ENCODE measurements at regions not wholly inside any gene's neighbourhood (a gene's known extent, or its start where the extent isn't known, plus 50 kb on each side); places are given as distances from the start of the nearest gene placed in this dataset.

DNA sequence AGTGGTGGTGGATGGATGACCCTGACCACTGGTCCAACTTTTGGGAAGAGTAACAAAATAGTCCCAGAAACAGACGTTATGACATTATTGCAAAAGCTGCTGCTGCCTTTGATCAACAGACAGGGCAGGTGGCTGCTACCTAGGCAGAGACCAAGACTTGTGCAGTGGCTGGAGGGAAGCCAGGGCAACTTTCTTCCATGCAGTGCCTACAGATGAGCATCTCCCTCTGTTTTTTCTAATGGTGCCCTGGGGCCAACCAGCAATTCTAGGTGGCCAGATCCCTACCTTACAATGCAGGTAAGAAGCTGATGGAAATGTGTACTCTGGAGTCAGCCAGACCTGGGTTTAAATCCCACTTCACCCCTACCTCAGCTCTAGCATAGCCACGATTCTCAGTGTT is 283.1 kb upstream of the POU3F1 start:
- FAIRE-seq (no peak), DNase-seq (ENCODE audit: low spot score in 2 of 2) (no peak)

DNA sequence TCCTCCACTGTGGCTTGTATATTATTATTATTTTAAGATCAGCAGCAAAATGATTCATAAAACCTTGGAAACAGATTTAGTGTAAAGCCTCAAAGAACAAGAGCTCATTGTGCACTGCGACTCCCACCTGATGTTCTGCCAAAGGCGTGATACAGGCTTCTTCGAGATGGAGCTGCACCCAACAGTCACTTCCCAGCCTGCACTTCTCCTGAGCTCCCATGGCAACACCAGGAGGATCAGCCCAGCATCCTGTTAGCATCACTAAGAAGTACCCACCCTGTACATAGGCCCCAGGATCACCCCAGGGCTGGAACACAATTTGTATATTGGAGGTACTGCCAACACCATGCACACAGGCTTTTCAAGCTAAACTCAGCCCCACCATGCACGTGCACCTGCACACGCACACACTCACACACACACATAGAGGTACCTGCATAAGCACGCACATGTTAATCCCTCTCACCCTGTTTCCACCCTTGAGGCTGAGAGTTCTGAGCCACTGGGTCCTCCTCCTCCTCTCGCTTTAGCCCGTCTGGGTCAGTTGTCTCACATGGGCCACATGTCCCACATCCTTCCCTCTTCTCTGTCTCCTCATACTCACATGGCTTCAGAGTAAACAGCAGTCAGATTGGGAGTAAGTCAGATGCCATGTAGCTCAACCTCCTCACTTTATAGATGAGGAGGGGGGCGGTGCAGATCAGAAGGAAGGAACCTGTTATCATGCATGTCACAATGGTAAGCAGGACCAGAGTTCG is 281.9 kb upstream of the POU3F1 start:
- FAIRE-seq, result no peak
- DNase-seq (ENCODE audit: low spot score in 2 of 2), result no peak

DNA sequence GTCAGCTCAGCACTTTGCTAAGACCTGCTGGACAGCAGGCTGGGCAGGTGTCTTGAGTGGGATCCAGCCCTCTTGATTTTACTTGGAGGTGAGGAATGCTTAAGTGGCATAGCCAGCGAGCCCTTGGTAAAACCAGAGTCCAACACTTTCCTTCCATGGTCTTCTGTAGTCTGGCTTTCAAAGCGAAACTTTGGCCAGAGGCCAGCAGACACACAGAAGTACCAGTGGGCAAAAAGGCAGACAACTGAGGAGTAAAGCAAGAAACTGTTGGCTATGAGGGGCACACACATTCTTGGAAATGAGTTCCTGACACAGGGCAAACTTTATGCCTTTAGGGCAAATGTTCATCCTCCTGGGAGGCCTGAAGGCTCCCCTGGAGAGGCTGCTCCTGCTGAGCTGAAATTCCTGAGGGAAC is 281.0 kb upstream of the POU3F1 start:
- FAIRE-seq, result no peak
- no peak for DNase-seq (ENCODE audit: low spot score in 2 of 2)

DNA sequence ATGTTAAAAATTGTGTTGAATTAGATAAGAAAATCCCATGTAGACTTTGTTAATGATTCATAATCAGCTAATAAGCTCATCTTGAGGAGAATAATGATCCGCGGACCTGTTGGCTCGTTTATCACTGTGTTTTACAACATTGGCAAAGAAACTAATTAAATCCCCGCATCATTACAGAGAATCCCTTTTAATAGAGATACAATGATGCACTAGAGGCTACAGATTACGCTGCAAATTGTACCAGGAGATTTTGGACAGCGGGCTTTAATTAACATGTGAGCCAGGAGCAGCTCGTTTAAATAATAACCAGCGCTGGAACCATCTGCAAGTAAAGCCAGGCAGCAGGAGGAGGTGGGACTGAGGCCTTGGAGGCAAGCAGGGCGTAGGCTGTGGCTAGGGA is 280.3 kb upstream of the POU3F1 start:
- DNase-seq (ENCODE audit: low spot score in 2 of 2) (no peak), FAIRE-seq (no peak)

DNA sequence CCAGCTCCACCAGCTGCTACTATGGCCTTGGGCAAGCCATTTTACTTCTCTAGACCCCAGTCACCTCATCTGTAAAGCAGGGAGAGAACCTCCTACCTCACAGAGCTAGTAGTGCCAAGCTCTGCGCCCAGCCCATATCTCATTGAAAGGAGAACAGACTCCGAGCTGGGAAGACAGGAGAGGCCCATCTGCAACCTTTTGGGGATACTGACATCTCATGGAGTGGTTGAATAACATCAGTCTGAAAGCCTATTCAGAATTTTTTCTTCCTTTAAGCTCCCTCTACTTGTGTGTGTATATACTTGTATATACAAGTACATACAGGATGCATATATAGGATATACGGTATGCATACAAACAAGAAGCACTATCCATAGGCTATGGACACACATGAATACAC is 279.5 kb upstream of the POU3F1 start:
- no peak for DNase-seq (ENCODE audit: low spot score in 2 of 2)
- FAIRE-seq, result no peak

DNA sequence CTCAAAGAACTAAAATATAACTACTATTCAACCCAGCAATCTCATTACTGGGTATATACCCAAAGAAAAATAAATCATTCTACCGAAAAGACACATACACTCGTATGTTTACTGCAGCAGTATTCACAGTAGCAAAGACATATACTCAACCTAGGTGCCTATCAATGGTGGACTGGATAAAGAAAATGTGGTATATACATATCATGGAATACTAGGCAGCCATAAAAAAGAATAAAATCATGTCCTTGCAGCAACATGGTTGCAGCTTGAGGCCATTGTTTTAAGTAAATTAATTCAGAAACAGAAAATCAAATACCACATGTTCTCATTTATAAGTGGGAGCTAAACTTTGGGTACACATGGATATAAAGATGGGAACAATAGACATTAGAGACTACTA is 266.2 kb upstream of the POU3F1 start:
- DNase-seq (ENCODE audit: low spot score in 2 of 2) (no peak), FAIRE-seq (no peak)

DNA sequence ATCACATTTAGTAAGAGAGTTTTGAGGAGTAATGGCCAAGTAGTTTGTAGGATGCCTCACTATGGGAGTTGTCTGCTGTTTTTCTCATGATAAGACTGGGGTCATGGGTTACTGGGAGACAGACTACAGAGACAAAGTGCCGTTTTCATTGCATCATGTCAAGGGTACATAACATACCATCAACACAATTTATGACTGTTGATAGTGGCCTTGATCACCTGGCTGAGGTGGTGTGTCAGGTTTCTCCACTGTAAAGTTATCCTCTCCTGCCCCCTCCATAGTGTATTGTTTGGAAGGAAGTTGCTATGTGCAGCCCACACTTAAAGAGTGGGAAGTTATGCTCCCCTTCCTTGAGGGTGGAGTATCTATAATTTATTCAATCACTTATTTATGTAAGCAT is 263.5 kb upstream of the POU3F1 start:
- no peak for FAIRE-seq

DNA sequence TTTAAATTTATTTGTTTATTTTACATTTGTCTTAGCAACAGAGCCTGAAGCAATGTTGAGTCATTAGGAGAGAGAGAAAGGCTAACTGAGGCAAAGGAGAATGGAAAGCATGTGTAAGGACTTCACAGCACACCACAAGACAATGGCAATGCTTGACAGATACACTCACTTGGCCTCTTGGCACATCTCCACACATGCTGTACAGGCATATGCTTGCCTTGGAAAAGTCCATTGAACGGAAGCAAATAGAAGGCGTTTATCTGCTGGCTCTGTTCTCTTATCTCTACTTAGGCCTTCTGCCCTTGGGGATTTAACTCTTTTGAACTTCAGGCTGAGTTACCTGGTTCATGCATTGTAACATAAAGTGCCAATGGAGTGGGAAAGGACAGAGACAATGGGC is 262.2 kb upstream of the POU3F1 start:
- FAIRE-seq (no peak), DNase-seq (ENCODE audit: low spot score in 2 of 2) (no peak)

More for the DNA sequence above, 263.5 kb upstream of the POU3F1 start:
- DNase-seq (ENCODE audit: low spot score in 2 of 2), result no peak

DNA sequence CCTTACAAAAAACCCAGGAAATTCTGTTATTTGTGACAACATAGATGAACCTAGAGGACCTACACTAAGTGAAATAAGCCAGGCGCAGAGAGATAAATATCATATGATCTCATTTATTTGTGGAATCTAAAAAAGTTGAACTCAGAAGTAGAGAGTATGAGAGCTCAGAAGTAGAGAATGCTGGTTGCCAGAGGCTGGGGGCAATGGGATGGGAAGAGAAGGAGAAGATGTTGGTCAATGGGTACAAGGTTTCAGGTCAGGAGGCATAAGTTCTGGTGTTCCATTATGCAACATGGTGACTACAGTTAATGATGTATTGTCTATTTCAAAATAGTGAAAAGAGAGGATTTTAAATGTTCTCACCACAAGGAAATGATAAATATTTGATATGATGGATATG is 259.1 kb upstream of the POU3F1 start:
- no peak for FAIRE-seq
- no peak for DNase-seq (ENCODE audit: low spot score in 2 of 2)

DNA sequence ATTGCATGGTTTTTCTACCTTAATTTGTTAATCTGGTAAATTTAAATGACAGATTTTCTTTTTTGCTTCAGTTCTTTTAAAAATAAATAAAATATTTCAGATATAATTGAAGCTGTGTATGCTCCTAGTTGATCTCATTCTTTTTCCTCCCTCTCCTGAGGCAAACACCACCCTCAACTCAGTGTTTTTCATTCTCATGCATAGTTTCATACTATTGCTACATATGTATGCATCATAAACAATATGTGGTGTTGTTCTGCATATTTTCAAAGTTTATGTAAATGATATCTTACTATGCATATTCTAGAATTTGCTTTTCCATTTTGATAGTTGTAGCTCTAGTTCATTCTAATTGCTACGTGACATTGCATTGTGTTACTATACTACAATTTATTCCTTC is 257.2 kb upstream of the POU3F1 start:
- no peak for FAIRE-seq
- no peak for DNase-seq (ENCODE audit: low spot score in 2 of 2)

DNA sequence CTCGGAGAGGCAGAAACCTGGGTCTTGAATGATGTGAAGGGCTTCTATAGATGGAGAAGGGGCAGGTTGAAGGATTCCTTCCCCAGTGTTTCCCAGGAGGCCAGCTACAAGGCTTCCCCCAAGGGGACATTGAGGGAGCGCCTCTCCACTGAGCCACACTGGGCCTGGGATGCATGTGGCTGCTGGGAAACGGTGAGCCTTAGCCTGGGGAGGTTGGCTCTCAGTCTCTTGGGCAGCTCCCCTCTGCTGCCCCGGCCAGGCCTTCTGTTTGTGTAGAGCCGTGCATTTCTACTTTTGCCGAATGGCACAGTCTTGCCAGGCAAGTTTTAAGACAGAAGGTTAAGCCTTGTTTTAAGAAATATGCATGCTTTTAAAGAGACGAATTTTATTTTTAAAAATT is 254.4 kb upstream of the POU3F1 start:
- no peak for FAIRE-seq
- DNase-seq (ENCODE audit: low spot score in 2 of 2), result no peak

DNA sequence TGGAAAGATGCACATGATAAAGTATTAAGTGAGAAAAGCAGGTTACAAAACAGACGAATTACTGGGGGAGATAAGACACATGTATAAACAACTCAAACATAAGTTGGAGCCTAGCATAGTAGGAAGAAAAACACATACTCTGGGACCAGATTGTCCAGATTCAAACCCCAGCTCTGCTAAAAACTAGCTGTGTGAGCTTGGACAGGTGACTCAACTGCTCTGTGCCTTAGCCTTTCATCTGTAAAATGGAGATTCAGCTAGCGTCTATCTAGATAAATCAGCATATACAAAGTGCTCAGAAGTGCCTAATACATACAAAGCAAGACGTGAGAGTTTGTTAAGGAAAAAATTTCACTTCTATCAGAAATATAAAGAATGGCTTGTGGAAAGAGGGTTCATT is 254.0 kb upstream of the POU3F1 start:
- FAIRE-seq, result no peak

DNA sequence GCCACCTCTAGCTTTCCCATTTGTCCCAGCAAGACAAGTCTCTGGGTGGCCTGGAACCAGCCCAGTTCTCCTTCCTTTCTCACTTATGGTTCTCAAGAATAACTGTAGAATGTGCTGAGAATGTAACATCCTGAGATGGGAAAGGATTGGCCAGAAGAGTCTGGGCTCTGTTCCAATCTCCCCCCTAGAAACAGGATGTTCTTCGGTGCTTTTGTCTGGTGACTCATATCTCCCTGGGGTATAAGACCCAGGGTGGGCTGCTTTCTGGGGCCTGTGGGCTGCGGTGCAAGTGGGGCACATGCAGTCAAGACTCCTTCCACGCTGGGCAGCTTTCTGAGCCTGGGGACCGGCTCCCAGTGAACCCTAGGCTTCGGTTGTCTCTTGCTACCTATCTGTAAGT is 251.2 kb upstream of the POU3F1 start:
- FAIRE-seq (no peak), DNase-seq (ENCODE audit: low spot score in 2 of 2) (no peak)

More for the DNA sequence above, 254.0 kb upstream of the POU3F1 start:
- no peak for DNase-seq (ENCODE audit: low spot score in 2 of 2)

DNA sequence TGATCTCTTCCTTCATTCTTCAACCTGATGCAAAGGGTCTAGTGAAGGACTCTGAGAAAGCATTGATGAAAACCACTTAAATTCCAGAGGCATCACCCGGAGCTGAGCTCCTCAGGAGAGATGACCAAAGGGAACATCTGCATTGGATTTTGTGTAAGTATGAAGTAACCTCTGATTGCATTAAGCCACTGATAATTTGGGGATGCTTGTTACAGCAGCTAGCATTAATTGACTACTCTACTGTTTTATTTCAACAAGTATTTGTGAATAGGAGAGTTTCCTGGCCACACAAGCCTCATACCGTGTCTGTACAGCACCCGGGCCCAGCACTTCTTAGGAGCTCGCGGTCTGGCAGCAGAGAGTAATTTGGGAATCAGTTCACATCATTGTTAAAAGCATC is 250.7 kb upstream of the POU3F1 start:
- FAIRE-seq (no peak), DNase-seq (ENCODE audit: low spot score in 2 of 2) (no peak)

DNA sequence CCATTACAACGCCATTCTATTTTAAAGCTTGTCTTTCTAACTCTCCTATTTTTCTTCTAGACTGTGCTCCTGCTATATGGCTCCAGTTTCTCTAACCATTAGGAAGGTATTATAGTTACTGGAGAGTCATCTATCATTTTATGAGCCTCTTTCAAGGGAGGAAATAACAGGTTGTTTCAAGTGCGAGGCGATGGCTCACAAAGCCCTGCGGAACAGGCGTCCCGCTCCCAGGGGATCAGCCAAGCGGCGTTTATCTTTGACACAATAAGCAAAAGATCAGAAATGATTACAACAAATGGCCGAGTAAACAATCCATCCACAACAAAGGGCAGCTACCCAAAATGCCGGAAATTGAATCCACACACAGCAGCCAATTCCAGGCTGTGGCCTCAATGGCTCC is 249.5 kb upstream of the POU3F1 start:
- DNase-seq (ENCODE audit: low spot score in 2 of 2), result no peak

DNA sequence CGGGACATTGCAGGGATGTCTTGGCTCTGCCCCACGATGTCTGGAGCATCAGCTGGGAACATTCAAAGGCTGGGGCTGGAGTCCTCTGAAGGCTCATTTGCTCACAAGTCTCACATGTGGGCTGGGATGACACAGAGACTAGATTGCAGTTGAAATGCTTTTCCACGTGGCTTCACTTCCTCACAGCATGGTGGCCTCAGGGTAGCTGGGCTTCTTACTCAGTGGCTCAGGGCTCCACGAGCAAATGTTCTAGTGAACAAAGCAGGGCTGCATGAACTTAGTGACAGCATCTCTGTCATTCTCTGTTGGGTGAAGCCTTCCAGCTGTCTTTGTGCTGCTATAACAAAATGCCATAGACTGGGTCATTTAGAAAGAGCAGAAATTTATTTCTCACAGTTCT is 247.0 kb upstream of the POU3F1 start:
- FAIRE-seq, result no peak
- no peak for DNase-seq (ENCODE audit: low spot score in 2 of 2)

More for the DNA sequence above, 249.5 kb upstream of the POU3F1 start:
- FAIRE-seq, result no peak

DNA sequence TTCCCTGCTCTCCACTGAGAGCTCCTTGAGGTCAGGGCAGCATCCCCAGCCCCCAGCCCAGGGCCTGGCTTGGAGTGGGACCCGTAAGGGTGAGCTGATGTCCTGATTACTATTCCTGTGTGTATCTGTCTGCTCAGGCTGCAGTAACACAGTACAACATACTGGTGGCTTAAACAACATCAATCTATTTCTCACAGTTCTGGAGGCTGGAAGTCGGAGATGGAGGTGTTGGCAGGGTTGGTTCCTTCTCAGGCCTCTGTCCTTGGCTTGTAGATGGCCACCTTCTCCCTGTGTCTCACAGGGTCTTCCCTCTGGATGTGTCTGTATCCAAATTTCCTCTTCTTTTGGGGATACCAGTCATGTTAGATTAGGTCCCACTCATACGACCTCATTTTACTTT is 246.4 kb upstream of the POU3F1 start:
- no peak for DNase-seq (ENCODE audit: low spot score in 2 of 2)

DNA sequence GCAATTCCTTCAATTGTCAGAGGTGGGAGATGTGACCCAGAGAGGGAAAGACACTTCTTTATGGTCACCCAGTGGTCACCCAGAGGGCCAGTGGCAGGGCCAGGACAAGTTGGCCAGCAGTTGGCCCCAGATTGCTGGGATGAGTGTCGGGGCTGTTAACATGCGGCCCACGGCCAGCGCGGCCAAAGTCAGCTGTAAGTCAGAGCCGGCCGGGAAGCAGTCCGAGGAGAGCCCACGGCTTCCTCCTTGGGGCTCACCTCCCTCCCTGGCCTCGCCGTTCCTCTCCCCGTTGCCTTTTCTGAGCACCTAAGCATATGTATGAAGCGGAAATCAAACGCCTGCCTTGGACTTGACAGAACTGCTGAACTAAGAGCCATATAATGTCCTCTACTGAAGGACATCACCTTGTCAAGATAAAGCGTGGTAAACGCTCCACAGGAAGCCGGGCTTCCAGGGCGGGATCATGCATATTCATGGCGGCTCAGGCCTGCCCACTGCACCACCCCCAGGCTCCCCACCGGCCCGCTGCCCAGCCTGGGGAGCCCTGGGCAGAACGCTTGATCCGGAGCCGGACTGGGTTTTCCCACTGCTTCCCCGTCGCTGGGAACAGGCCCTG is 245.4 kb upstream of the POU3F1 start:
- DNase-seq (ENCODE audit: low spot score in 2 of 2), result no peak
- FAIRE-seq, result no peak

More for the DNA sequence above, 246.4 kb upstream of the POU3F1 start:
- FAIRE-seq, result no peak

DNA sequence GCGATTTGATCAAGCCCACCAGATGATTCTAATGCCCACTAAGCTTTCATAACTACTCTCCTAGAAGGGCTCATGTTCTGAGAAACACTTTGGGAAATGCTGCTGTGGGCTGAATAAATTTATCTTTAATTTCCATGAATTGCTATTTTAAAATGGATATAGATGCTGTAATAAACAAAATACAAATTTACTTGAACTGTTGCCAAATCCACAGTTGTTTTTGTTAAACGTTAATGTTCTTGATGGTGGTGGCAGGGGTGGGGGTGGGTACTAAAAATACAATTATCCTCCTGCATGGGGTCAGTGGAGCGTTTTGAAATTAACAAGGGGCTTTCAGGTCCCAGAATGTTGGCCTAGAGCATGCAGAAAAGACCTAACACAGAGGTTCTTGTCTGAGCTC is 244.7 kb upstream of the POU3F1 start:
- FAIRE-seq (no peak), DNase-seq (ENCODE audit: low spot score in 2 of 2) (no peak)

DNA sequence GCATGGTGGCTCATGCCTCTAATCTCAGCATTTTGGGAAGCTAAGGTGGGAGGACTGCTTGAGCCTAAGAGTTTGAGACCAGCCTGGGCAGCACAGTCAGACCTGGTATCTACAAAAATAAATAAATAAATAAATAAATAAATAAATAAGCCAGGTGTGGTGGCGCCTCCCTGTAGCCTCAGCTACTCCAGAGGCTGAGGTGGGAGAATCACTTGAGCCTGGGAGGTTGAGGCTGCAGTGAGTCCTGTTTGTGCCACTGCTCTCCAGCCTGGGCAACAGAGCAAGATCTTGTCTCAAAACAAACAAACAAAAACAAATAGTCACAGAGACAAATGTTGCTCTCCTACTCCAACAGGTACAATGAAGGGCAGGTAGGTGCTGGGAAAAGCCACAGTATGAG is 242.4 kb upstream of the POU3F1 start:
- FAIRE-seq (no peak), DNase-seq (ENCODE audit: low spot score in 2 of 2) (no peak)

DNA sequence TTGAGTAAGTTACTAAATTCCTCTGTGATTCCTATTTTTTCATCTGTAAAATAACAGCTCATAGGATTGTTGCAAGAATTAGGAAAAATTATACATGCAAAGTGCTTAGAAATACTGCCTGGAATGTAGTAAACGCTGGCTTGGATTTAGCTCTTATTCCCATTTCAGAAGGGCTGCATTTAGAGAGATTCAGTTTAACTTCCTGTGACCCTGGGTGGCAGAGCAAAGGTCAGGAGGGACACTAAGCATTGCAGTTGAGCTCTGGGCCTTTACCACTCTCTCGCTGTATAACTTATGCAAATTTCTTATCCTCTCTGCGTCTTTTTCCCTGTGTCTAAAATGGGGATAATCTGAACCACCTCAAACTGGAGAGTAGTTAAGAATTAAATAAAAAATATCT is 241.0 kb upstream of the POU3F1 start:
- FAIRE-seq (no peak), DNase-seq (ENCODE audit: low spot score in 2 of 2) (no peak)

DNA sequence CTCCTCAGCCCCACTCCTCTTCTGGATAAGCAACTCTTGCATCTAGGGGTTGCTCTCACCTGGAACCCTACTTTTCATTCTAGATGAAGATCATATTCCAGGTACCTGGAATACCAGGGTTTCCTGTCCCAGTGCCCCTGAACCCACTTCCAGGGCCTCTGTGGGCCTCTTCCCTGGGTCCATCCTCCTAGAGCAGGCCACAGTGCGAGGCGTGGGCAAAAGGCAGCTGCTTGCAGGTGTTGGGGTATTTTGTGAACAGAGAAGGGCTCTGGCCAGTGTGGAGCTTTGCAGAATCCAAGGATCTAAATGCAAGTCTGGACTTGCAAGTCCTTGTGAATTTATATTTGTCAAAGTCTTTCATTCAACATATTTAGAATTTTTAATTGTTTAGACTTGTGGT is 240.4 kb upstream of the POU3F1 start:
- FAIRE-seq (no peak), DNase-seq (ENCODE audit: low spot score in 2 of 2) (no peak)
